ENCODE measurements at regions not wholly inside any gene's neighbourhood (a gene's known extent, or its start where the extent isn't known, plus 50 kb on each side); places are given as distances from the start of the nearest gene placed in this dataset.
"Not testable (repeated sequence)": the region's sequence is repeated elsewhere in the genome, so short reads cannot be mapped to it uniquely, and the experiment has no call there.

- DNase-seq: not testable (repeated sequence)
Observed at GRCh38 chr15:92768131-92768530, 112.6 kb upstream of the FAM174B start.

GRCh38 chr15:92770641-92771040, 115.1 kb upstream of the FAM174B start:
- no peak for DNase-seq

GRCh38 chr15:92772061-92772460, 116.5 kb upstream of the FAM174B start:
- DNase-seq: no peak

- DNase-seq: no peak
Observed at GRCh38 chr15:92772626-92773244, 117.2 kb upstream of the FAM174B start.

- no peak for DNase-seq
Observed at GRCh38 chr15:92773340-92773739, 117.8 kb upstream of the FAM174B start.

GRCh38 chr15:92779874-92780273, 120.2 kb upstream of the CHD2 start:
- DNase-seq: no peak

- DNase-seq: no peak
Observed at GRCh38 chr15:92780843-92781242, 119.3 kb upstream of the CHD2 start.

- DNase-seq: no peak
Observed at GRCh38 chr15:92781925-92782453, 118.1 kb upstream of the CHD2 start.

GRCh38 chr15:92787116-92787515, 113.0 kb upstream of the CHD2 start:
- DNase-seq: no peak

- DNase-seq: no peak
Observed at GRCh38 chr15:92788196-92788595, 111.9 kb upstream of the CHD2 start.

GRCh38 chr15:92788793-92789192, 111.3 kb upstream of the CHD2 start:
- not testable (repeated sequence) for DNase-seq

- DNase-seq: no peak
Observed at GRCh38 chr15:92796161-92796611, 103.9 kb upstream of the CHD2 start.

- peak in 1 of 2 donors; percentile 87 for DNase-seq
Observed at GRCh38 chr15:92797168-92798052, 102.7 kb upstream of the CHD2 start.

- DNase-seq: no peak
Observed at GRCh38 chr15:92800013-92800412, 100.1 kb upstream of the CHD2 start.

- not testable (repeated sequence) for DNase-seq
Observed at GRCh38 chr15:92800416-92801055, 99.6 kb upstream of the CHD2 start.

- DNase-seq: not testable (repeated sequence)
Observed at GRCh38 chr15:92801056-92801773, 98.9 kb upstream of the CHD2 start.

GRCh38 chr15:92801774-92802464, 98.2 kb upstream of the CHD2 start:
- peak in 1 of 2 donors; percentile 35 for DNase-seq

GRCh38 chr15:92803536-92803851, 96.6 kb upstream of the CHD2 start:
- DNase-seq: no peak

- DNase-seq: peak; percentile 43 to 84
Observed at GRCh38 chr15:92803852-92804609, 96.1 kb upstream of the CHD2 start.

GRCh38 chr15:92804610-92804936, 95.6 kb upstream of the CHD2 start:
- not testable (repeated sequence) for DNase-seq

GRCh38 chr15:92805080-92805690, 94.9 kb upstream of the CHD2 start:
- no peak for DNase-seq
